D341Med (cell line): ENCODE measurements at regions not wholly inside any gene's neighbourhood (a gene's known extent, or its start where the extent isn't known, plus 50 kb on each side); places are given as distances from the start of the nearest gene placed in this dataset.
A peak's percentile ranks its signal among the peaks of the same experiment; 100 is the strongest.
"Not testable (repeated sequence)": the region's sequence is repeated elsewhere in the genome, so short reads cannot be mapped to it uniquely, and the experiment has no call there.

Experiments
- DNase-seq: peaks from one replicate; pipeline ENCODE4 v3.0.0; 2012; ENCODE audit warnings: low spot score

DNA sequence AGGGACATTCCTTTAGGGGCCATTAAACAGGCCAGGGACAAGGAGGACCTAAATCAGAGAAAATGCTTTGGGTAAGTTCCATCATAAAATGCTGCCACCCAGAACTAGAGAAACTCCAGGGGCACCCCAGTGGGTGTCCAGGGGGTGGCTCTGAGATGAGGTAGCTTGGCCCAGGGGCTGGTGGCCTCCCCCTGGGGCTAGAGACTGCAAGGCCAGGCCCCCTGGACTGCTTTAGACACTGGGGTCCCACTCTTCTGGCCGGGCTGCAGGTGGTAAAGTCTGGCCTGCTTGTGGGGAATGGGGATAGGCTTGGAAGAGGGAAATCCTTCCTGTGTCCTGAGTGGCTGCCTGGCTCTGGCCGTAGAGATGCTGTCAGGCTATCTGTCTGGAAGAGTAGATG lies 169.6 kb upstream of the PODXL start:
- no peak for DNase-seq

DNA sequence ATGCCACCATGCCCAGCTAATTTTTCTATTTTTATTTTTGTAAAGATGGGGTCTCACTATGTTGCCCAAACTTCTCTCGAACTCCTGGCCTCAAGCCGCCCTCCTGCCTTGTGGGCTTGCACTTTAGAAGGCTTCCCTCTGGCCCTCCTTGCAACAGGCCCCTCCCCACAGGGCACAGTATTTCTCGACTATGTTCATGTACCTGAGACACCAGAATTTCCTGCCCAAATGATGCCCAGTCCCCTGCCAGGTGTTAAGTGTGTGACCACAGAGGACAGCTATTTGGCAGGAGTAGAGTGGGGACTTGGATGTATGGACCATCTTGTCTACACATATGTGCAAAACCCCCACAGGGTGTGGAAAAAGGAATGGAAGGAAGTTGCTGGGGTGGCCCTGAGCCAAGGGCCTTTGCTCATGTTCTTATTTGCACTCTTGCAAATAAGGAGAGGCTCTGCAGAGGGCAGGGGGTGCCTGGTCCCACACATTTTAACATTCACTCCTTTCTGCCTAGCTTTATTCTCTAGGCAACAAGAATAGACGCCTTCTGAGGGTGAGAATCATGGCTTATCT lies 168.4 kb upstream of the PODXL start:
- no peak for DNase-seq

DNA sequence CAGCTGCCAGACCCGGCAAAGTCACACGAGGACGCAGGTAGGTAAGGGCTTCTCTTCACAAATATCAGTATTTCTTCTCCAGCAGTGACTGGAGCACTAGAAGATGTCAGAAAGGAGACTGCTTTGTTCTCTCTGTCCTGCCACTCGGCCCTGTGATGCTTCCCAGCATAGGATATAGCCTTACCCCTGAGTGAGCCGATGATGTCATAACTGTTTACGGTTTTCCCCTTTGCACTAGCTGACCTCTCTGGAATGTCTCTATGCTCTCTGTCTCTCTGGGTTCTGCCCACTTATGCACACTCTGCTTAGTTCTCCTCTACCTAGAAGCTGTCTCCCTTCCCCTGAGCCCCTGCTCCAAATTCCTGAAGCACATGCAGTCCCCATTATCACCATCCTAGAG lies 167.5 kb upstream of the PODXL start:
- no peak for DNase-seq

DNA sequence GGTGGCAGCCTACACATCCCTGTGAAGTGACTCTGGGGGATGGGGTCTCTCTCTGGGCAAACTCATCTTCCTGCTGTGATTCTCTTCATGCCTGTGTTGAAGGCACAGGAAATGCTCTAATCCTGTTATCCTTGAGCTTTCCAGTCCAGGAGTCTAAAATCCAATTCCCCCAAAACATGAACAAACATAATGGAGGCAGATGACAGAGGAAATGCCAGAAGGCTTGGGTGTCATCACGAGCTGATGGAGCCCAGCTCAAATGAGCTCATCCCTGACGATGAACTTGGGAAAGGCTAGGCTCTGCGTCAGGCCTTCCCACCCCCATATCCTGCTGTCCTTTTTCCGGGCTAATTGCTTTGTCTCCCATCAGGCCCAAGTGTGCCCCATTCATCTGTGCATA lies 165.9 kb upstream of the PODXL start:
- no peak for DNase-seq

DNA sequence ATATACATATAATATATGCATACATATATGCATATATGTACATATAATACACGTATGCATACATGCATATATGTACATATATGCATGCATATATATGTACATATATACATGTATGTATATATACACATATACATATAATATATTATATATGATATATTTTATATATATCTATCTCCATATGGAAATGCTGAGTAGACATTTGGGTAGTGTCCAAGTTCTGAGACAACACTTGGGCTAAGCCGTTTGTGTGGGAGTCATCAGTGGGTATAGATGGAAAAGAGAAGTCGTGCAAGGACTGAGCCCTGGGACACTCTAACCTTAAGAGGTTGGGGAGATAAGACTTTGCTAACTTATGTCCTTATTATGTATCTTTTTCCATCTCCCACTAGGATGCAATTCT lies 165.2 kb upstream of the PODXL start:
- DNase-seq = no peak

DNA sequence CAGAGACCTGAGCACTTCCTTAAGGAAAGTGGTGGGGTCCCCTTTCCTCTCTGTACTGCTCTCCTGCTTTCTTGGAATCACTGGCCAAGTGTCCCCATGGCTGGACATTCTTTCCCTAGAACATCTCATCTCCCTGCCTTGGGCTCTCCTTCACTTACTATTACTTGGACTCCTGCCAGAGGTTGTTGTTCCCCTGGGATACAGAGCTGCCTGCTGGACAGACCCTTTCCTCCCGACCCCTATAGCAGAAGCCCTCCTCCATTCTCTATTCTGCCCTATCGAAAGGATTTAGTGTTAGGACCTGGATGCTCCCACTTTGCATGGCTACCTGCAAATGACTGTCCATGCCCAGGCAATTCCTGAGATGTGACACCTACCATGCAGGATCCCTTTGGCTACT lies 164.3 kb upstream of the PODXL start:
- no peak for DNase-seq

DNA sequence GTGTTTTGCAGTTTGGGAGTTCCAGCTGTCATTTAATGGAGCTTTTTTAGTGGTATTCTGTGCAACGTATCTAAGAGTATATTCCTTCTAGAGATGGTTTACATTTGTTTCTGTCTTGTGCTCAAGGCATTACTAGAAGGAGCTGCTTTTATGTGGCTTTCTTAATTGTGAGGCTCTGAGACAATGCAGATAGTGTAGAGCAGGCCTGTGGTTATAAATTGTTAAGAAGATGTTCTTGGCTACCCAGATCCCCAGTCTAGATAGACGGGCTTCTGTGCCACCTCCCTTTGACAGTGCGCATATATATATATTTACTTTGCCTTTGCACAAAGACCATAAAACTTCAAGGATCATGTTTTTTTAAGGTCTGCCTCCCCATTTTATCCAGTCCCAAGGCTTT lies 160.8 kb upstream of the PODXL start:
- no peak for DNase-seq

DNA sequence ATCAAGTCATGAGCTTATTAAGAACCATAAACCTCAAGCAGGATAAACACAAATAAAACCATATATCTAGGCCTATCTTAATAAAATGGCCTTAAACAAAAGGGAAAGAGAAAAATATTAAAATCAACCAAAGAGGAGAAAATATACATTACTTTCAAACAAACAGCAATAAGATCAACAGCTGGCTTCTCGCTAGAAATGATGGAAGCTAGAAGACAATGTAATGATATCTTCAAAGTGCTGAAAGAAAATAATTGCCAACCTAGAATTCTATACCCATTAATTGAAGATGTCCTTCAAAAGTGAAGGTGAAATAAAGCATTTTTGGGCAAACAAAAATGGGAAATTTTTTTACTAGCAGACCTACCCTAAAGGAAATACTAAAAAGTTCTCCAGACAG lies 142.9 kb upstream of the PODXL start:
- DNase-seq = no peak

DNA sequence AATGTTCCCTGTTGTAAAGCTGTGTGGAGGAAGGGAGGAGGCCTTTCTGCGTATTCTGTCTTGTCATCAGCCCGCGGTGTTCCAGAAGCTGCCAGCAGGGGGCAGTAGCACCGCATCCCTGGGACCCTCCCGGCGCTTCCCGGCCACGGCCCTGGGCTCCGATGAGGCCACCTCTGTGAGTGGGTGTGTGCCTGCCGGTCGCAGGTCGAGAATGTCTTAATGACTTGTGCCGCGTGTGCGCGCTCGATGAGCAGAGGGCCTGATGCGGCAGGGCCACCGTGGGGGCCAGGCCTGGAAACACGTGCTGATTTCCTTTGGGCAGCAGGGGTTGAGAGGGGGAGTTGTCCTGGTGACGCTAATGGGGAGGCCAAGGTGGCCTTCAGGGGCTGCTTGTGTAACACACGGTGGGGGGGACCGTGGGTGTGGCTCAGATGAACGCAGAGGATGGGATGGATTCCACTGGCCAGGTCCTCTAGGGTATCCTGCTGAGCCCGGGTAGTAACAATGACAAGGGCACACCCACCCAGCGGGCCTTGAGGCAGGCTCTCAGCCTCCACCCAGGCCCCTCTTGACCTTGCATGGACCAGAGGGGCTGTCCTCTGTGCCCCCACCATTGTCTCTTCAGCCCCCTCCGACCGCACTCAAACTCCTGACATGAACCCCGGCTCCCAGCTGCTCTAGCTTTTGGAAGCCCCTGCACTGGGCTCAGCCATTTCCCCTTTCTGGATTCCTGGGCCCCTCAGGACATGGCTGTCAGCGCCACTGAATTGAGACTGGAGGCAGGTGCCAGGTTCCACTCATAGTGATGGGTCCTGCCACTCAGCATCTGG lies 135.9 kb upstream of the PODXL start:
- peak; percentile 87 for DNase-seq

DNA sequence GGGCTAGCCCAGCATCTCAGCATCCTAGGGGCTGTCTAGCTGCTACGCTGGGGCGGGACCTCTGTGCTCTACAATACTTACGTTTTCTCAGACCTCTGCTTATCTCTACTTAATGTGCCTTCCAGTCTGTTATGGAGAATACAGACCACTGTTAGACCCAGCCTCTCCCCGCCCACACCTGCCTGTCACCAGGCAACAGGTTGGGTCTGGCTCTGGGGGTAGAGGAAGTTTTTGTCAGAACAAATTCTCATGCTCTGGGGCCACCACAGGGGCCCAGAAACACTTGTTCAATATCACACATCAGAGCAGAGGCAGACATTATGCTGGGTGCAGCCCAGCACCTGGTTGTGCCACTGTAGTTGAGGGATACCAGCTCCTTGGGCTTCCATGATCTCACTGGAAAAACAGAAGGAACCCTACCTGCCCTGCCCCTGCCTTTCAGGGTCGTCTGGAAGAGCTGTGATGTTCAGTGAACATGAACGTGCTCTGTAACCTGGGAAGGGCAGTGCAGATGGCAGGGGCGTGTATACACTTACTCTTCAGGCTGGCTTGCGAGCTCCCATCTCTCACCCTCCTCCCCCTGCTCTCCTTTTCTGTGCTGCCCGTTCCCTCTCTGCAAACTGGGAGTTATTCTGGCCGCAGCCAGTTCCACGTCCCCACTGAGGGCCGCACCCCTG lies 135.2 kb upstream of the PODXL start:
- no peak for DNase-seq

DNA sequence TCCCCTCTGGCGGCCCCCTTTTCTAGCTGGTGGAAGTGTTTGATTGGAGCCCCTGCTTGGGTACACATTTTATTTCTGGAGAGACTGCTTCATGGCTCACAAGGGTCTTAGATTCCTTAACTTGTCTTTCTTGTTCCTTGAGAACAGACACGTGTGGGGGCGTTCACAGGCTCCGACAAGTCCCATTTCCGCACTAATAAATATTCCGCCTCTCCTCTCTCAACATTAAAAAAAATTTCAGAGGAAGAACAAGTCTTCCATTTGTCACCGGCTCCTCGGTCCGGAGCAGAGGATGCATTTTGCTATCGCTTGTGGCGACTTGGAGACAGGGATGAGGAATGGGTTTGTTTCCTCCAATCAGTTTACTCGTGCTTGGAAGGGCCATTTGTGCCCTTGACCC lies 134.0 kb upstream of the PODXL start:
- no peak for DNase-seq

DNA sequence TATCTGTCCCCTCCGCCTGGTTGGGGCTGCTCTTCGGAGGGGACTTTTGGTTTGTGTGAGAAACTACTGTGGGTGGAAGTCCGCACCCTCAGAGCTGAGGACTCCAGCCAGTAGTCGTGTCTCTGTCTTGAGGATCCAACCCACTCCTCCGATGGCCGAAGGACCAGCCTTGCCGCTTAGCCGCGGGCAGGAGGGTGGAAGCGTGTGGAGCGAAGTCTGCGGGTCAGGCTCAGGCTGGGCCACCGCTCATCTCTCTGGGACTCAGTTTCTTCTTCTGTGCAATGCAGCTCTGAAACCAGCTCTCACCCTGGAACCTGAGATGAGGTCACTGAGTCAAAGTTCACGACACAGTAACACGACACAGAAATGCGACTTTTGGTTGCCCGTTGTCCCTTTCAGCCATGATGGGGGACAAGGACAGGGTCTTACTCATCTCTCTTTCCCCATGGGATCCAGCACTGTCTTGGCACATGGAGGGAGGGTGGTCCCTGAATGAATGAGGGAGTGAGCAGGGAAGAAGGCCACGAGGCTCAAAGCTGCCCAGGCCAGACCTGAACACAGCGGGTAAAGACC lies 133.3 kb upstream of the PODXL start:
- no peak for DNase-seq

DNA sequence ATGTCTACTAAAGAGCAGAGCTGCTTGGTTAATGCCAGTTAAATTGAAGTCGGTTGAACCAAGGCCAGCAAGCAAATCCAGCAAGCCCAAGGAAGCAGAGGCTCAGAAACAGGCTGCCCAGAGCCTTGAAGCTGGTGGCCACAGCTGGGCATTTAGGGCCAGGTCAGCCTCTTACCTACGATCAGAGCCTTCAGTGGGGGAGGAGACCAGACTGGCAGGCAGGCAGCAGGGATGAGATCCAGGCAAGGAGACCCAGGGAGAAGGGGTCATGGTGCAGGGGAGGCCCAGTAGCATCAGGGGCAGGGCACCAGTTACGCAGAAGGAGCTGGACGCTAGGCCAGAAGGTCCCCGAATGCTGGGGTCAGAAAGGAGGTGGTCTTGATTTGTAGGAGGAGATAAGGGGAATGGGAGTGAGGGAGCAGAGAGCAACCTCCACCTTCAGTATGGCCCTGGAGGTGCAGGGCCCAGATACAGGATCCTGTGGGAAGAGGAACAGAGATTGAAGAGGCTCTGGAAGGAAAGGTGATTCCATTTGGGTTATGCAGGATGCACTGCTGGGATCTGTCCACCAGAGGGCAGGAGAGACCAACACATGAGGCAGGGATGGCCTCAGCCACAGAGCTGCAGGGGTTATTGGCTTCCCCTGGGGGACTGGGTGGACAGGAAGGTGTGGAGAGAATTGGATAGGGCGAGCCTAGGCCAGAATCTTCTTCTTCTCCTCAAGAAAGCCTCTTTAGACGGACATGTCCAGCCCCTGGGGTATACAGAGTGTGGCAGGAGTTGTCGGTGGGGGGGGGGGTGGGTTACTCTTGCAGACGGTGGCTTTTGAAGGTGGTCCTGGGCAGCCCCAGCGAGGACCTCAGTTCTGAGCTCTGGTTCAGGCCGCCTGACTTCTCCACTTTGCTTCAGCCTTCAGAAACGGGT lies 132.6 kb upstream of the PODXL start:
- peak; percentile 85 for DNase-seq

DNA sequence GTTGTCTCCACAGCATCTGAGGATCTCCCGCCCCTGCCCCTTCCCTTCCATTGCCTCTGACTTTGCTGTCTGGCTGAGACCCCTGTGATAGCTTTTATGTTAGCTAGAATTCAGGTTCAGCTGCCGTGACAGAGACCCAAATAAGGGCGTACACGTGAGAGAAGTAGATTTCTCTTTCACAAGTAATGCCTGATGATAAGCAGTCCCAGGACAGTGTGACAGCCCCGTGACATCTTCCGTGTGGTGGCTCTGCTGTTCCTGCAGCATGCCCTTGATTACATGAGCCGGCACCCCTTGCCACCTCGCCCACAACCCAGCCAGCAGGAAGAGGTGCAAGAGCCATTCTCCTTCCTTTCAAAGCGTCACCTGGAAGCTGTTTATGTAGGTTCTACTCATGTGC lies 130.9 kb upstream of the PODXL start:
- no peak for DNase-seq

DNA sequence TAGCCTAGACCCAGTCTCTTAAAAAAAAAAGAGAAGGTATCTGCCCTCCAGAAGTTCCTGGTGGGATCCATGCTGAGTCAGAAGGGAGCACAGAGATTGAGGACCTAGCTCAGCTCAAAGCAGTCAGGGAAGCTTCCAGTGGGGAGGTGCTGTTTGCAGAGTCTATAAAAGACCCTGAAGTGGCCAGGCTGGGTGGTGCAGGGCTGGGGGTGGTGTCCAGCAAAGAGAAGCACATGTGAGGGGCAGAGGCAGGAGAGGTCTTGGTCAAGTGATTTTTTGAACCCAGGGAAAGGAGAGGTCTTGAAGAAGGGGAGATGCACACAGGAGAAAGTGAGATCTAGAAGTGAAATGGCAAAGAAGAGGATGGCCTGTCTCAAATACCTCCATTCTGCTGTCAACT lies 130.4 kb upstream of the PODXL start:
- no peak for DNase-seq

DNA sequence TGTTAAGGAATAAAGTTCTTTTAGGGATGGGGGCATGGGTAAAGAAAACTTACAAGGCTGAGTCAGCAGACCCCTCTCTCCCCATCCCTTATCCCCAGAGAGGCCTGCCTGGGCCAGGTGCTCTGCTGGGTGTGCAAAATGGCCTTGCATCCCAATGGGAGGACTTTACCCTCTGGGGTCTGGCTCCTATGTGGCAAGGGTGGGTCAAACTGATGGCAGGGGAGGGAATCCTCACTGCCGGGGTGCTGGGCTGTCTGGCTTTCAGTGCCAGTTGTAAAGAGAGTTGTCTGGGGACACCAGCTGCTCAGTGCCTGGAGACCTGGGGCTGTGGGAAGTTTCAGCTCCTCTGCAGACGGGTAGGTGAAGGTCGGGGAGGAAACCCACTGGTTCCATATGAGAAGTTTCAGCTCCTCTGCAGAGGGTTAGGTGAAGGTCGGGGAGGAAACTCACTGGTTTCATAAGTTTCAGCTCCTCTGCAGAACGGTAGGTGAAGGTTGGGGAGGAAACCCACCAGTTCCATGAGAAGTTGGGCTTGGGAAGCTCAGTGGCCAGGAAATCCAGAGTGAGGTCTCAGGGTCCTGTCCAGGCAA lies 127.2 kb upstream of the PODXL start:
- DNase-seq = no peak

DNA sequence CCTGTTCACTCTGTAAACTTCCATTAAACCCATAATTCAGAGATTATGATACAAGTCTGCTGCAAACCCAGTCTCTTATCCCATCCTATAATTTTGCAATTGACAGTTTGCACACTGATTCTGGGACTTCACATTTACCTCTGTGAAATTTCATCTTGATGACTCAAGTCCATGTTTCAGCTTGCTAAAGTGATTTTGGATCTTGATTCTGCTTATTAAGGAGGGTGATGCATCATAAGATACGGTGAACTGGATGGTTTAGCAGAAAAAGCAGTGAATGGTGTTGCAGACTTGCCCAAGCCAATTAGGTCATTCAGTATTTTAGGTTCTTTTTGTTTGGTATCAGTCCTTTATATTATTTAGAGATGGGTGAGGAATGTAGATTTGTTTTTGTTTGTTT lies 125.5 kb upstream of the PODXL start:
- DNase-seq = no peak

DNA sequence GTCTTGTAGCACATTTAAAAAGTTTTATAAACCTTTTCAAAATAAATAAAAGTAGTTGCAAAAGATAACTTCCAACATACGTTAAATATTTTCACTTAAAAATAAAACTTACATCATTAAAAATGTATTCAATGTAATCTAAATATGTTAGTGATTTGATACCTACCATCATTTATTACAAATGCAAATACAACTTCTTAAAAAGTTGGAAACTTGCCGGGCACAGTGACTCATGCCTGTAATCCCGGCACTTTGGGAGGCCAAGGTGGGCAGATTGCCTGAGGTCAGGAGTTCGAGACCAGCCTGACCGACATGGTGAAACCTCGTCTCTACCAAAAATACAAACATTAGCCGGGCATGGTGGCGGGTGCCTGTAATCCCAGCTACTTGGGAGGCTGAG lies 122.6 kb upstream of the PODXL start:
- DNase-seq = not testable (repeated sequence)

DNA sequence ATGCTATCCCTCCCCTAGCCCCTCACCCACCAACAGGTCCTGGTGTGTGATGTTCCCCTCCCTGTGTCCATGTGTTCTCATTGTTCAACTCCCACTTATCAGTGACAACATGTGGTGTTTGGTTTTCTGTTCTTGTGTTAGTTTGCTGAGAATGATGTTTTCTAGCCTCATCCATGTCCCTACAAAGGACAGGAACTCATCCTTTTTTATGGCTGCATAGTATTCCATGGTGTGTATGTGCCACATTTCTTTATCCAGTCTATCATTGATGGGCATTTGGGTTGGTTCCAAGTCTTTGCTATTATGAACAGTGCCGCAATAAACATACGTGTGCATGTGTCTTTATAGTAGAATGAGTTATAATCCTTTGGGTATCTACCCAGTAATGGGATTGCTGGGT lies 120.4 kb upstream of the PODXL start:
- DNase-seq = not testable (repeated sequence)

DNA sequence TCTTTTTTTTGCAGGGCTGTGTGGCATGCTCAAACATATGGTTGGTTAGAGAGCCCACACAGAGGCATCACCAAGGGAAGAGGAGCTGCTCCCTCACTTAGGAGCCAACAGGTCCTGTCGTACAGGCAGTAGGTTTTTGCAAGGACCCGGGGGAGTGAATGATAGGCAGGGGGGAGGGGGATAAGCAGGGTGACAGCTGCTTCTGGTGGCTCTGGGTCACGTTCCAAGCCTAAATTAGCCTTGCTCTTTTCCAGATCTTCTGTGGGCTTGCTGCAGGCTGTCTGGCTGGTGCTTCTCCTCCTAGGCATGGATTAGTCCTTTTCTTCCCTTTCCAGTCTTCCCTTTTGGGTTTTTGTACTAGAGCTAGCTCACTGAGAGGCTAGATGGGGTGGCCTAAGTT lies 117.7 kb upstream of the PODXL start:
- no peak for DNase-seq

DNA sequence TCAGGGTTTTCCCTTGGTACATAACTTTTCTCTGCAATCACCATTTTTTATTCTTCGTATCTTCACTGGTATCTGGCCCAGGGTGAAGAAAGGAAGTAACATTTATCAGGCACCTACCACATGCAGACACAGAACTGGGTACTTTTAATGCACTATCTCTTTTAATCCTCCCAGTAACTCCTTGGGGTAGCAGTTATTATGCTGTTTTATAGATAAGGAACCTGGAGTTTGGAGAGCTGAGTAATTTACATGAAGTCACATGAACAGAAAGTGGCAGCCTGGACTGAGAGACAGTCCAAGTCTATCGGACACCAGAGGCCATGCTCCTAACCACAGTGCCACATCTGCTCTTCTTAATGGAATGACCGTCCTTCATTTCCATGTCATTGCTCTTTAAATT lies 117.1 kb upstream of the PODXL start:
- no peak for DNase-seq

DNA sequence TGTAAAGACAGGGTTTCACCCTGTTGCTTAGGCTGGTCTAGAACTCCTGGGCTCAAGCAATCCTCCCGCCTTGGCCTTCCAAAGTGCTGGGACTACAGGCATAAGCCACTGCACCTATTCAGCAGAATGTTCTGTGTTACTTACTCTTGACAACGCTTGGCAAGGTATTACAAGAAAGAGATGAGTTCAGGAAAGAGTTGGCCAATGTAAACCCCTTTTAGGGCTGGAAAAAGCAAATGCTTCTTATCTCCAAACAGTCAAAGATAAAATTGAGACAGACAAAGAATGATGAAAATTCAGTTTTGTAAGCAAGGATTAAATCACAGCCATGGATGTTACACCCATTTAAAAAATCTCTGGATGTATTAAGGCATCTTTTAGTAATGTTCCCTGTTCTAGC lies 114.0 kb upstream of the PODXL start:
- no peak for DNase-seq
